ENCODE measurements at regions not wholly inside any gene's neighbourhood (a gene's known extent, or its start where the extent isn't known, plus 50 kb on each side); places are given as distances from the start of the nearest gene placed in this dataset.

- no peak for TF ChIP-seq ZNF70 (CRISPR knock-in tag; IDR thresholded peaks at IDR 0.05)
- TF ChIP-seq CSDC2 (CRISPR knock-in tag; IDR thresholded peaks at IDR 0.05) = no peak
- no peak for TF ChIP-seq ESRRG (CRISPR knock-in tag; IDR thresholded peaks at IDR 0.05)
- TF ChIP-seq, protein P1, sequence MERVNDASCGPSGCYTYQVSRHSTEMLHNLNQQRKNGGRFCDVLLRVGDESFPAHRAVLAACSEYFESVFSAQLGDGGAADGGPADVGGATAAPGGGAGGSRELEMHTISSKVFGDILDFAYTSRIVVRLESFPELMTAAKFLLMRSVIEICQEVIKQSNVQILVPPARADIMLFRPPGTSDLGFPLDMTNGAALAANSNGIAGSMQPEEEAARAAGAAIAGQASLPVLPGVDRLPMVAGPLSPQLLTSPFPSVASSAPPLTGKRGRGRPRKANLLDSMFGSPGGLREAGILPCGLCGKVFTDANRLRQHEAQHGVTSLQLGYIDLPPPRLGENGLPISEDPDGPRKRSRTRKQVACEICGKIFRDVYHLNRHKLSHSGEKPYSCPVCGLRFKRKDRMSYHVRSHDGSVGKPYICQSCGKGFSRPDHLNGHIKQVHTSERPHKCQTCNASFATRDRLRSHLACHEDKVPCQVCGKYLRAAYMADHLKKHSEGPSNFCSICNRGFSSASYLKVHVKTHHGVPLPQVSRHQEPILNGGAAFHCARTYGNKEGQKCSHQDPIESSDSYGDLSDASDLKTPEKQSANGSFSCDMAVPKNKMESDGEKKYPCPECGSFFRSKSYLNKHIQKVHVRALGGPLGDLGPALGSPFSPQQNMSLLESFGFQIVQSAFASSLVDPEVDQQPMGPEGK (CRISPR knock-in tag; IDR thresholded peaks at IDR 0.05; ENCODE audit: borderline replicate concordance) = no peak
- no peak for TF ChIP-seq TCF4 (CRISPR knock-in tag; IDR thresholded peaks at IDR 0.05; ENCODE audit: borderline replicate concordance)
- TF ChIP-seq RARB (CRISPR knock-in tag; IDR thresholded peaks at IDR 0.05) = no peak
- no peak for TF ChIP-seq TOX (CRISPR knock-in tag; IDR thresholded peaks at IDR 0.05; ENCODE audit: borderline replicate concordance)
- TF ChIP-seq CREB5 (CRISPR knock-in tag; IDR thresholded peaks at IDR 0.05; ENCODE audit: low read depth) = no peak
- no peak for TF ChIP-seq ZFP3 (CRISPR knock-in tag; IDR thresholded peaks at IDR 0.05)
- TF ChIP-seq, protein P2, sequence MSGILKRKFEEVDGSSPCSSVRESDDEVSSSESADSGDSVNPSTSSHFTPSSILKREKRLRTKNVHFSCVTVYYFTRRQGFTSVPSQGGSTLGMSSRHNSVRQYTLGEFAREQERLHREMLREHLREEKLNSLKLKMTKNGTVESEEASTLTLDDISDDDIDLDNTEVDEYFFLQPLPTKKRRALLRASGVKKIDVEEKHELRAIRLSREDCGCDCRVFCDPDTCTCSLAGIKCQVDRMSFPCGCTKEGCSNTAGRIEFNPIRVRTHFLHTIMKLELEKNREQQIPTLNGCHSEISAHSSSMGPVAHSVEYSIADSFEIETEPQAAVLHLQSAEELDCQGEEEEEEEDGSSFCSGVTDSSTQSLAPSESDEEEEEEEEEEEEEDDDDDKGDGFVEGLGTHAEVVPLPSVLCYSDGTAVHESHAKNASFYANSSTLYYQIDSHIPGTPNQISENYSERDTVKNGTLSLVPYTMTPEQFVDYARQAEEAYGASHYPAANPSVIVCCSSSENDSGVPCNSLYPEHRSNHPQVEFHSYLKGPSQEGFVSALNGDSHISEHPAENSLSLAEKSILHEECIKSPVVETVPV (CRISPR knock-in tag; IDR thresholded peaks at IDR 0.05) = no peak
- no peak for TF ChIP-seq ARNTL (CRISPR knock-in tag; IDR thresholded peaks at IDR 0.05; ENCODE audit: borderline replicate concordance, low read depth)
- no peak for TF ChIP-seq ISL1 (CRISPR knock-in tag; IDR thresholded peaks at IDR 0.05)
- TF ChIP-seq ZNF565 (CRISPR knock-in tag; conservative IDR thresholded peaks at IDR 0.05; ENCODE audit: low read depth) = no peak
Measured at GRCh38 chr2:38148501-38148900, 72.5 kb upstream of the CYP1B1 start.

All from SK-N-SH treated with all-trans-retinoic acid at 6 μM for 48 hours (cell line).